Heart left ventricle (tissue), 13 donors: ENCODE measurements at regions not wholly inside any gene's neighbourhood (a gene's known extent, or its start where the extent isn't known, plus 50 kb on each side); places are given as distances from the start of the nearest gene placed in this dataset.

Experiments used
- CTCF ChIP-seq, 12 donors: fragments of 200-600 bp; sonication (generic) in 4 of 12; IDR thresholded peaks; one replicate each; pipeline versions ENCODE4 v1.5.0 to v1.8.0; 2018 to 2022; ENCODE audit warnings: antibody characterized with exemption in 12 of 12, mild to moderate bottlenecking in 5 of 12
- POLR2A ChIP-seq, 2 donors: fragments of 450-650 bp; IDR thresholded peaks; one replicate each; pipeline ENCODE4 v1.6.1; 2017; ENCODE audit warnings: antibody characterized with exemption in 2 of 2, mild to moderate bottlenecking in 2 of 2, moderate library complexity in 2 of 2
- donor health status: ischemic (EF 13 %, LVEDD 7.1; RV severe dilation, severe dysfunction).
- donor health status: DM: no; HTN: yes; CAD: no.
- donor health status: DM: no; HTN: no; CAD: no.
- donor health status: ischemic (EF 25% LVEDD 6.9; RV normal size, moderate dysfunction).
- donor health status: ischemic (EF 25% LVEDD 5.7; RV mildly dilated, moderate dysfunction).
- donor health status: ischemic (EF 35%, LVEDD 5.7; RV mildly dilated, moderate dysfunction).
- donor health status: nonischemic (EF 11% LVEDD 7.7; RV severe dilation, severe dysfunction).
- donor health status: DM: yes; HTN: yes; CAD: no.
- donor health status: PGD.
- donor health status: ischemic (EF 29% LVEDD 5.4; RV normal size, mild dysfunction).
- donor health status: nonischemic (EF 23%, LVEDD 6.1; RV moderate dilation, normal function).

- no peak for TF ChIP-seq CTCF (IDR thresholded peaks at IDR 0.05)
- no peak for TF ChIP-seq POLR2A (IDR thresholded peaks at IDR 0.05)
These were observed 227.3 kb upstream of the CENPE start for GRCh38 chr4:103425406-103425805.
